HG02642 (cell line): ENCODE measurements at regions not wholly inside any gene's neighbourhood (a gene's known extent, or its start where the extent isn't known, plus 50 kb on each side); places are given as distances from the start of the nearest gene placed in this dataset.
"Not testable (repeated sequence)": the region's sequence is repeated elsewhere in the genome, so short reads cannot be mapped to it uniquely, and the experiment has no call there.

Source experiments
- ATAC-seq: cut with Tn5 transposase; IDR thresholded peaks from one replicate; pipeline ENCODE4 v1.9.1; 2021; ENCODE audit warnings: mild to moderate bottlenecking; ENCODE audit not compliant: unreplicated experiment, poor library complexity

GRCh38 chr14:55764784-55765183 lies 184.8 kb downstream of the KTN1 start:
- ATAC-seq = no peak

DNA sequence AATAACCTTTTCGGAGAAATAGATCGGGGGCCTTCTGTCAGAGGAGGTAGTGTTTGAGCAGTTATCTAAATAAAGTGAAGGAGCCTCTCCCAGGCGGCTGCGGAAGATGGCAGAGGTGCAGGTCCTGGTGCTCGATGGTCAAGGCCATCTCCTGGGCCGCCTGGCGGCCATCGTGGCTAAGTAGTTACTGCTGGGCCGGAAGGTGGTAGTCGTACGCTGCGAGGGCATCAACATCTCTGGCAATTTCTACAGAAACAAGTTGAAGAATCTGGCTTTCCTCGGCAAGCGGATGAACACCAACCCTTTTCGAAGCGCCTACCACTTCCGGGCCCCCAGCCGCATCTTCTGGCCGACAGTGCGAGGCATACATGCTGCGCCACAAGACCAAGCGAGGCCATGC lies 186.1 kb downstream of the KTN1 start:
- ATAC-seq = no peak

GRCh38 chr14:55767286-55767685 lies 187.3 kb downstream of the KTN1 start:
- ATAC-seq = no peak

DNA sequence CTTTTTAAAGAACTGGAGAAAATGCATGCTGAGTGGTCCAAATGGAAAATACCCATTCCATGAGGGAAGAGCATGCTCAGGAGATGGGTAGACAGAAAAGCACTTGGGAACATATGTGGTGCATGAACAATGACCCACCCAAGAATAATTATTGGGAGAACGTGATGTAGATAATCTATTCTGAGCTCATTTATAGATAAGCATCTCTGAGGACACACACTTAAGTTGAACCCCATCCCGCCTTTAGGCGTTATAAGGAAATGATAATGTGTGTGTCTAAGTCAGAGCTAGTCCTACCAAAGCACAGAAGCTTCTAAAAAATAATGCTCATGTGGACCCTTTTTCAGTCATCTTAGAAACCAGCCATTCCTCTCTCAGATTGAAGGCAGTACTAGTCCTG lies 189.9 kb downstream of the KTN1 start:
- ATAC-seq = no peak

GRCh38 chr14:55771242-55771981 lies 191.4 kb downstream of the KTN1 start:
- no peak for ATAC-seq

DNA sequence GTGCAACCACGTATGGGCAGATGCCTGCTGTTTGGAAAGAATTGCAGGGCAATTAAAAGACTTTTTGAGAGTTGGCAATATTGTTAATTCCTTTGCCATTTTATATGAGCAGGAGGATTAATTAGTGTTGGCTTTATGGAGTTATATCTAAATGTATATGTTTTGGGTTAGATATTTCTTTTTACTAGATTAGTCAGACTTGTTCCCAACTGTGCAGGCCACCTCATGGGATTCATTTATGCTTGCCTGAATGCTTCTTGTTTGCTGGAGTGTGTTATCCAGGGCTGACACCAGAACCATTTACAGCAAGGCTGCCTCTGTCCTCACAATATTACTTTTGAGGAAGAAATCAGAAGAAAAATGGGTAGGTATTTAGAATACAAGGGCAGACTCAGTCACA lies 192.5 kb downstream of the KTN1 start:
- ATAC-seq = no peak

GRCh38 chr14:55773312-55773711 lies 193.3 kb downstream of the KTN1 start:
- no peak for ATAC-seq

DNA sequence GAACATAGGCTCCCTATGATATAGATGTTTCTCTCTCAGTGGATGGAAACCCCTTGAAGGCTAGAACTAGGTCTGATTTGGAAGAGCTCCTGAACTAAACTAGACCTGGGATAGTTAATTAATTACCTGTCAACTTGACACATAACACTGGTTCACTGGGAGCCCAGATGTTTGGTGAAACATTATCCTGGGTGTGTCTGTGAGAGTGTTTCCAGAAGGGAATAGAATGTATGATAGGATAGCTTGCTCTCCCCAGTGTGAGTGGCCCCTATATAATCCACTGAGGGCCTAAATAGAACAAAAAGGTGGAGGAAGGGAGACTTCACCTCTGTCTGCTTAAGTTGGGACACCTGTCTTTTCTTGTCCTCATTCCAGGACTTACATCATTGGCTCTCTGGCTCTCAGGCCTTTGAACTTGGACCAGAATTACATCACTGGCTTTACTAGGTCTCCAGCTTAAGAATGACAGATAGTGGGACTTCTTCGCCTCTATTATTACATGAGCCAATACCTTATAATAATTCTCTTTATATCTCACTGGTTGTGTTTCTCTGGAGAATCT lies 194.1 kb downstream of the KTN1 start:
- no peak for ATAC-seq

DNA sequence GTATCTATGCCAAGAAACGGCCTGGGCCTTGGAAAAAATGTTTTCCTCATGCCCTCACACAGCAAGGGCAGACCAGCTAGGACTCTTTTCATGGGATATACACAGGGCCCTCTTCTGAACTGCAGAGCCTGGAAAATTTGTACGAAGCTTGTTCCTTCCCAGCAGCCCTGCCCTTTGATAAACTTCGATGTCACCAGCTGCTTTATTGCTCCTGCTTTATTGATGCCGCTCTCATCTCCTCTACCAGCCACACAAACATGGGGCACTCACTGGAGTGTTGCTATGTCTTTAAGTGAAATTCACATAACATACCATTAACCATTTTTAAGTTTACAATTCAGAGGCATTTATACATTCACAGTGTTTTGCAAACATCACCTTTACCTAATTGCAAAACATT lies 197.9 kb downstream of the KTN1 start:
- ATAC-seq = no peak

DNA sequence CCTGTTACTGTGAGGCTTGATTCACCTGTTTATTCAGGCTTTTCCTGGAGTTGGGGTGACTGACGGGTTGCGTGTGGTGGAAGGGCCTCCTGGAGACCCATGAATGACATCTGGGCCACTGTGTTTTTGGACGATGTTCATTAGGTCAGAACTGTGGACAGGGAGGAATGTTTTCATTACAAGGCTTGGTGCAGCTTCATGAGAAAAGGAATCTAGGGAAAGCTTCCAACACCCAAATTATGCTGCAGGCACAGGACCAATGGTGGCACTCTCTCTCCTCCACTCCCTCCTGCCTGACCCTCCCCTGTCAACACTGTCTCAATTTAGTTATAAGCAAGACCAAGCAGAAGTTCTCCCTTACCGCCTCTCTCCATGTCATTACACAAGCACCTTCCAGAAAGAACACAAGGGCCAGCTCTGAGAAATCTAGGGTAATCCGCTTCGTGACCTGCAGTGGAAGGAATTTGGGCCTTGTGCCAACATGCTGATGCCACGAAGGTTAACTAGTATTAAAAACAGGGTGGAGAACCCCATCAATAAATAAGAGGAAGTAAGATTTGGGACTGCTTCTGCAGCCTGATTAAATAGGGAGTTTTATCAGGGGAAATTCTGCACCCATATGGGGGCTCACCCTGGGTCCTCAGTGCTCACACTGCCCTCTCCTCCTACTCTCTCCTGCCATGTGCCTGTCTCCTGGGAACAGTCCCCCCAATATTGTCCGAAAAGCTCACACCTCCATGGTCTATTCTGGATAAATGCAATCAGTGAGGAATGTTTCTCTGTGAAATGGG lies 200.3 kb downstream of the KTN1 start:
- ATAC-seq = no peak

GRCh38 chr14:55781046-55781445 lies 201.0 kb downstream of the KTN1 start:
- no peak for ATAC-seq

GRCh38 chr14:55782166-55782565 lies 202.2 kb downstream of the KTN1 start:
- no peak for ATAC-seq

DNA sequence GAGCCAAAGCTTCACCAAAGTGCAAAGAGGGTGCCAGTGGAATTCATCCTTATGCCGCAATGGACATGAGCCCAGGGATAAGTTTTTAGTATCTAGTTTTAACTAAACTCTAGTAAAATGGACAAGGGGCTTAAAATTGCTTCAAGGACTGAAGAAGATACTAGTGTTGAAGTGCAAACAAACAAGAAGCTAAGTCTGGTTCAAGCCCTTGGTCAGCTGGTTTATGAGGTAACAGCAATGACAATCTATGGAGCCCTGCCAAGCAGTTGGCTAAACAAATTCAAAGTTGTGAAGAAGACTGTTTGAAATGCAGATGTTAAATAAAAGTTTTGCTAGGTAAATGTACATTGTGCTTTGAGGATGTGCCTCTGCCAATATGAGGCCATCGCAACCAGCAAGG lies 209.4 kb downstream of the KTN1 start:
- ATAC-seq = no peak

DNA sequence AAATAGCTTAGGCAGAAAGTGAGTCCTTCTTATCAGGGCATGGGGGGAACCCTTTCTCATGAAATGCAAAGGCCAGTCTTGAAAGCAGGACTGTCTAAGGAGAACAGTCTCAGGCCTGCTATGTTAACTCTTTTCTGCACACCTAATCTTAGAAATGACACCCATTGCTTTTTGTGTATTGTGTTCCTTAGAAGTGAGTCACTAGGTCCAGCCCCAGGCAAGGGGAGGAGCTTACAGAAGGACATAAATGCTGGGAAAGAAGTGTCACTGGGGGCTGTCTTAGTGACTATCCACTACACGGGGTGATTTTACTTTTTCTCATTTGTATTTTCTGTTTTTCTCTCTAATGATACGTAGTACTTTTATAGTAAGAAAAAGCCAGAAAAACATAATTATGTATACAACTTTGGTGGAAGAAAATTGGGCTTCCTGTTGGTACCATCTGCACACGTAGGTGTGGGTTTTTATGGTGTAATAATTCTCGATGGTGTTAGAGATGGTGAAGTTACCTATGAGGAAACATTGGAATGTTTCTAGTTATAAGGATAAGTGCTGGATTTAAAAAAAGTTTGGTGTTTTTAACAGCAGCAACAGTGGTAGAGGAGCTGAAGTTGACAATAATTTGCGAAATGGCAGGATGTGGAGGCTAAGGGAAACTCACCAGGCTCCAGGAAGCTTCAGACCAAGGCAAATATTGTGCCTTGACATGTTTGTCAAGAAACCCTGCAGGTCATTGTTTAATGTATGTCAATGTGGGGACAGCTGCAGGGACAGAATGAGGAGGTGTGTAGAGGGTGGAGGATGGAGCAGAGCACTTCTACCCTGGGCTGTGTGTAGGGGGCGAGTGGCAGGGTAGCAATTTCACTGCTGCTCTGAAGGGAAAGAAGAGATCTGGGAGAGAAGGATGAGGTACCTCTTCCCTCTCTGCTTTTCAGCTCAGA lies 214.9 kb downstream of the KTN1 start:
- ATAC-seq = no peak

DNA sequence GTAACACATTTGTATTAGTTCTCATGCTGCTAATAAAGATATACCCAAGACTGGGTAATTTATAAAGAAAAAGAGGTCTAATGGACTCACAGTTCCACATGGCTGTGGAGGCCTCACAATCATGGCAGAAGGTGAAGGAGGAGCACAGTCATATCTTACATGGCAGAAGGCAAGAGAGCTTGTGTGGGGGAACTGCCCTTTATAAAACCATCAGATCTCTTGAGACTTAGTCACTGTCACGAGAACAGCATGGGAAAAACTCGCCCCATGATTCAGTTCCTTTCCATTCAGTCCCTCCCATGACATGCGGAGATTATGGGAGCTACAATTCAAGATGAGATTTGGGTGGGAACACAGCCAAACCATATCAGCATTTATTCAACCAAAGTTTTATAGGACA lies 216.5 kb downstream of the KTN1 start:
- not testable (repeated sequence) for ATAC-seq

GRCh38 chr14:55798406-55798805 lies 218.4 kb downstream of the KTN1 start:
- ATAC-seq = no peak

DNA sequence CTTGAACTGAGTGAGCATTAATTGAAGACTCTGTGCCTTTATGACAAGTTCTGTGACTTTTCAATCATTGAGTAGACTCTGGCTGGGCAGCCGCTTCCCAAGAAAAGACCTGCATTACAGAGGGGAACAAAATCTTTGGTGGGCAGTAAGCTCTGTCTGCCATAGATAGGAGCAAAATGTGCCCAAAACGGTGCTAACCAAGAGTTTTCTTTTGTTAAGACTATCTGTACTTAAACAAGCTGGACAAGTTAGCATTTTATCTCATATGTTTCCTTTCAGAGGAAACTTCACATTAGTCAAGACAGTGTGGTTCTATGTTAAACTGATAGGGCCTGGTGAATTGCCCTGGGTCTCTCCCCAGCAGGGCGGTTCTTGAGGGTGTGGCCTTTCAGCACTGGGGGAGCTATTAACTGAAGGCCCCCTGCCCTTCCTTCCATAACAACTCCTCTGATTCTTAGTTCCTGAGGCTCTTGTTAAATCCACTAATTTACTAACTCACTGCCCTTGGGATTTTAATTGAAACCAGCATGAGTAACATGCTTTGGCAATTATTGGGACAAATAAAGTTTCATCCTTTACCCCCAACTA lies 219.6 kb downstream of the KTN1 start:
- no peak for ATAC-seq

DNA sequence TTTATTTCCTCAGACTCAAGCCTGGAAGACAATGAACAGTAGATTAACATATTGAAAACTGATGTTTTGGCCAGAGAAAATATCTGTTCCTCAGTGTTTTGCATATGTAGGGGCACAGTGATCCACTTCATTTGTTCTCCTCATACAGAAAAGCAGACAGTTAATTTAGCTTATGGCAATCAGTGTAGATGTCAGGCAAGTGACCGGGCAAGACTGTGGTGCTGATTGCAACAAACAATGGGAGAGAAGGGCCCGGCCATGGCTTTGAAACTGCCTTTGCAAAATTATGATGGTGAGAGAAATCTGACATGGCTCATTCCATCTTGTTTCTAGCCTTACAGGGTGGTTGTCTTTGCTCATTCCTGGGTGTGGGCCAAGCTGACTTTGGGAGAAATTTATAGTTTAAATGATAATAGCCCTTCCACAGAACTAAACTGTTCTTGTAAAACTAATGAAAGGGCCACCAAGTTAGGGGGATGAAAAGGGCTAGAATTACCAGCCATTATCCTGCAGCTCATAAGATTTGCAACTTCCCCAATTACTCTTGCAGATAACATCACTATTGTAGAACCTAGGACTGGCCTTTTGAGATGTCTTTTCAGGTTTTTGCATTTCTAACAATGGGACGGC lies 220.3 kb downstream of the KTN1 start:
- ATAC-seq = no peak

- ATAC-seq = no peak
Measured at GRCh38 chr14:55801121-55801520, 221.1 kb downstream of the KTN1 start.
